ENCODE measurements at regions not wholly inside any gene's neighbourhood (a gene's known extent, or its start where the extent isn't known, plus 50 kb on each side); places are given as distances from the start of the nearest gene placed in this dataset.
"Not testable (repeated sequence)": the region's sequence is repeated elsewhere in the genome, so short reads cannot be mapped to it uniquely, and the experiment has no call there.

- not testable (repeated sequence) for DNase-seq
Observed at GRCh38 chr17:27365329-27365945, 71.5 kb downstream of the WSB1 start.

GRCh38 chr17:27366437-27366836, 72.5 kb downstream of the WSB1 start:
- DNase-seq: no peak

GRCh38 chr17:27367121-27367981, 73.4 kb downstream of the WSB1 start:
- no peak for DNase-seq

GRCh38 chr17:27368151-27368795, 74.4 kb downstream of the WSB1 start:
- no peak for DNase-seq

GRCh38 chr17:27368980-27369379, 75.1 kb downstream of the WSB1 start:
- DNase-seq: no peak

GRCh38 chr17:27370776-27371175, 76.9 kb downstream of the WSB1 start:
- no peak for DNase-seq

GRCh38 chr17:27373695-27374094, 79.8 kb downstream of the WSB1 start:
- not testable (repeated sequence) for DNase-seq

- DNase-seq: no peak
Observed at GRCh38 chr17:27376637-27377547, 79.4 kb upstream of the KSR1 start.

- DNase-seq: no peak
Observed at GRCh38 chr17:27378482-27379175, 77.6 kb upstream of the KSR1 start.

GRCh38 chr17:27379888-27380533, 76.2 kb upstream of the KSR1 start:
- no peak for DNase-seq

- no peak for DNase-seq
Observed at GRCh38 chr17:27380551-27380950, 75.7 kb upstream of the KSR1 start.

GRCh38 chr17:27381007-27381501, 75.2 kb upstream of the KSR1 start:
- peak; percentile 83 for DNase-seq

GRCh38 chr17:27382025-27382424, 74.2 kb upstream of the KSR1 start:
- DNase-seq: no peak

- DNase-seq: no peak
Observed at GRCh38 chr17:27384261-27384701, 72.0 kb upstream of the KSR1 start.

- DNase-seq: no peak
Observed at GRCh38 chr17:27384726-27385125, 71.5 kb upstream of the KSR1 start.

- DNase-seq: no peak
Observed at GRCh38 chr17:27385626-27386025, 70.6 kb upstream of the KSR1 start.

GRCh38 chr17:27386206-27387075, 69.8 kb upstream of the KSR1 start:
- no peak for DNase-seq

GRCh38 chr17:27389542-27390140, 66.6 kb upstream of the KSR1 start:
- no peak for DNase-seq

- DNase-seq: no peak
Observed at GRCh38 chr17:27390540-27390939, 65.7 kb upstream of the KSR1 start.

- no peak for DNase-seq
Observed at GRCh38 chr17:27391427-27391826, 64.8 kb upstream of the KSR1 start.

Measured in stimulated activated CD4-positive, alpha-beta T cell treated with anti-CD3 and anti-CD28 coated beads, Interleukin-4, amount 100 ng/mL, for 24 hours (primary cell).